SK-N-MC (cell line): ENCODE measurements at regions not wholly inside any gene's neighbourhood (a gene's known extent, or its start where the extent isn't known, plus 50 kb on each side); places are given as distances from the start of the nearest gene placed in this dataset.

Source experiments
- EZH2 ChIP-seq: fragments of 200-600 bp; sonication (generic); IDR thresholded peaks from one replicate; pipeline ENCODE4 v1.6.1; 2017; ENCODE audit warnings: antibody characterized with exemption
- FOXP2 ChIP-seq: optimal IDR thresholded peaks from 2 replicates; pipeline ENCODE3; 2011; ENCODE audit warnings: mild to moderate bottlenecking, moderate library complexity; ENCODE audit not compliant: insufficient read depth; ENCODE audit errors: extremely low read length, control extremely low read depth
- POLR2AphosphoS5 ChIP-seq: IDR thresholded peaks from 2 replicates; pipeline ENCODE4 v1.6.1; 2012; ENCODE audit warnings: mild to moderate bottlenecking, low read depth, low read length, borderline replicate concordance

DNA sequence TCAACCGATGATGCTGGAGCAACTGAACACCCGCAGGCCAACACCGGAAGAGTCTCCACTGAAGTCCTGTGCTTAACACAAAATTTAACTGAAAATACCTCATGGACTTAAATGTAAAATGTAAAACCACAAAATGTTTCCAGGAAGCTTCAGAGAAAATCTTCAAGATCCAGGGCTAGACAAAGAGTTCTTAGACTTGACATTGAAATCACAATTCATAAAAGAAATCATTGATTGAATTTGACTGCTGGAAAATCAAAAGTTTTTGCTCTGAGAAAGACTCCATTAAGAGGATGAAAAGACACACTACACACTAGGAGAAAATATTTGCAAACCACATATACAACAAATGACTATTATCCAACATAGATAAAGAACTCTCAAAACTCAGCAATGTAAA, 234.7 kb upstream of the PPP2R2D start:
- no peak for TF ChIP-seq POLR2AphosphoS5
- no peak for TF ChIP-seq EZH2
- TF ChIP-seq FOXP2 = no peak
